GM20000 (cell line): ENCODE measurements at regions not wholly inside any gene's neighbourhood (a gene's known extent, or its start where the extent isn't known, plus 50 kb on each side); places are given as distances from the start of the nearest gene placed in this dataset.

ENCODE experiments used
- DNase-seq: peaks from one replicate; pipeline ENCODE4 v3.0.0; 2012; ENCODE audit warnings: low spot score
- TF ChIP-seq, protein P1 (sequence below): IDR thresholded peaks from 2 replicates; pipeline ENCODE4 v1.5.1; 2012; ENCODE audit warnings: mild to moderate bottlenecking, control low read depth; ENCODE audit errors: extremely low read depth, missing control alignments

- no peak for DNase-seq
- TF ChIP-seq, protein P1, sequence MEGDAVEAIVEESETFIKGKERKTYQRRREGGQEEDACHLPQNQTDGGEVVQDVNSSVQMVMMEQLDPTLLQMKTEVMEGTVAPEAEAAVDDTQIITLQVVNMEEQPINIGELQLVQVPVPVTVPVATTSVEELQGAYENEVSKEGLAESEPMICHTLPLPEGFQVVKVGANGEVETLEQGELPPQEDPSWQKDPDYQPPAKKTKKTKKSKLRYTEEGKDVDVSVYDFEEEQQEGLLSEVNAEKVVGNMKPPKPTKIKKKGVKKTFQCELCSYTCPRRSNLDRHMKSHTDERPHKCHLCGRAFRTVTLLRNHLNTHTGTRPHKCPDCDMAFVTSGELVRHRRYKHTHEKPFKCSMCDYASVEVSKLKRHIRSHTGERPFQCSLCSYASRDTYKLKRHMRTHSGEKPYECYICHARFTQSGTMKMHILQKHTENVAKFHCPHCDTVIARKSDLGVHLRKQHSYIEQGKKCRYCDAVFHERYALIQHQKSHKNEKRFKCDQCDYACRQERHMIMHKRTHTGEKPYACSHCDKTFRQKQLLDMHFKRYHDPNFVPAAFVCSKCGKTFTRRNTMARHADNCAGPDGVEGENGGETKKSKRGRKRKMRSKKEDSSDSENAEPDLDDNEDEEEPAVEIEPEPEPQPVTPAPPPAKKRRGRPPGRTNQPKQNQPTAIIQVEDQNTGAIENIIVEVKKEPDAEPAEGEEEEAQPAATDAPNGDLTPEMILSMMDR = no peak
Observed at GRCh38 chr1:87647430-87648177, 318.9 kb downstream of the LMO4 start.

GRCh38 chr1:87648323-87649119 is 319.8 kb downstream of the LMO4 start:
- TF ChIP-seq, protein P1 = no peak
- no peak for DNase-seq

- TF ChIP-seq, protein P1 = no peak
Observed at GRCh38 chr1:87650306-87650705, 321.6 kb downstream of the LMO4 start.

DNA sequence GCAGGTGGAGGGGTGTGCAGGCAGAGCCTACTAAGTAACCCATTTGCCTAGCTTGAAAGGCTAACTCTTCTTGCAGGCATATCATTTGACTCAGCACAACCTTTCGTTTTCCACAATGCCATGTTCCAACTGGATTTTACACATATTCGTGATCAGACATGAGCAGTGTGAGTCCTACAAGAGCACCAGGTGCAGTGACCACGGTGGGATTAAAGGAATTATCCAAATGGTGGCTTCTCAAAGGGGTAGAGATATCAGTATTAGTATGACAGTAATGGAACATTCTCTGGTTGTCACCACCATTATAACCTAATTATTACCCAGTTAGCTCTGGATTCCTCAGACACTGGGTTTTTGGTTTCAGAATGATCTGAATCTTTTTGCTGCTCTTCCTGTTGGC is 323.5 kb downstream of the LMO4 start:
- TF ChIP-seq, protein P1 = no peak
- no peak for DNase-seq

More at GRCh38 chr1:87650306-87650705, 321.6 kb downstream of the LMO4 start:
- DNase-seq = no peak

DNA sequence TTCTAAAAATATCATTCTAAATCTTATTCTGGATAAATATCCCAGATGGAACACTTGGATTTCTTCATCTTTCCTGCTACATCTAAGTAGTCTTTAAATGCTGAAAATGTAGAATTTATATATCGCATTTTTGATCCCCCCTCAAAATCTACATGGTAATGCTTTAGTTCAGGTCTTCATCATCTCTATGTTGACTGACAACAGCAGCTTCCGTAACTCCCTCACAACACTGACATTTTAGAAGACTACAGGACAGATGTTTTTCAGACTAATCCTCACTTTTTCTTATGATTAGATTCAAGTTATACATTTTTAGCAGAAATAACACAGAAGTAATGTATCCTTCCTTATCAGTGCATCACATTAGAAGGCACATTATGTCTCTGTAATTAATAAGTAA is 336.5 kb downstream of the LMO4 start:
- DNase-seq = no peak
- TF ChIP-seq, protein P1 = no peak

GRCh38 chr1:87666681-87667080 is 338.0 kb downstream of the LMO4 start:
- TF ChIP-seq, protein P1 = no peak
- no peak for DNase-seq

GRCh38 chr1:87669674-87670073 is 341.0 kb downstream of the LMO4 start:
- TF ChIP-seq, protein P1 = no peak
- no peak for DNase-seq
